Neural cell (in vitro differentiated cells): ENCODE measurements at regions not wholly inside any gene's neighbourhood (a gene's known extent, or its start where the extent isn't known, plus 50 kb on each side); places are given as distances from the start of the nearest gene placed in this dataset.

Experiments used
- POLR2AphosphoS5 ChIP-seq: IDR thresholded peaks from 2 replicates; pipeline ENCODE4 v1.6.1; 2012
- SMC3 ChIP-seq: fragments of 450-650 bp; conservative IDR thresholded peaks from 2 replicates; pipeline ENCODE4 v1.6.1; 2014; ENCODE audit warnings: antibody characterized with exemption, mild to moderate bottlenecking, moderate library complexity; ENCODE audit not compliant: poor library complexity
- TF ChIP-seq, protein P1 (sequence below): fragments of 450-650 bp; IDR thresholded peaks from 2 replicates; pipeline ENCODE4 v1.5.1; 2014; ENCODE audit warnings: antibody characterized with exemption, mild to moderate bottlenecking, moderate library complexity; ENCODE audit not compliant: poor library complexity, severe bottlenecking

DNA sequence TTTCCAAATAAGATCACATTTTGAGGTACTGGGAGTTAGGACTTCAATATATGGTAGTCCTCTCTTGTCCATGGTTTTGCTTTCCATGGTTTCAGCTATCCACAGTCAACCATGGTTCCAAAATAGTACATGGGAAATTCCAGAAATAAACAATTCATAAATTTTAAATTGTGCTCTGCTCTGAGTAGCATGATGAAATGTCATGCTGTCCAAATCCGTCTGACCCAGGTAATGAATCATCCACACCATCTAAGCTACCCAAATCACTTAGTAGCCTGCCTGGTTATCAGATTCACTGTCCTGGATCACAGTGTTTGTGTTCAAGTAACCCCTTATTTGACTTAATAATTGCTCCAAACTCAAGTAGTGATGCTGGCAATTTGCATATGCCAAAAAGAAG, 197.9 kb downstream of the TMTC3 start:
- TF ChIP-seq, protein P1, sequence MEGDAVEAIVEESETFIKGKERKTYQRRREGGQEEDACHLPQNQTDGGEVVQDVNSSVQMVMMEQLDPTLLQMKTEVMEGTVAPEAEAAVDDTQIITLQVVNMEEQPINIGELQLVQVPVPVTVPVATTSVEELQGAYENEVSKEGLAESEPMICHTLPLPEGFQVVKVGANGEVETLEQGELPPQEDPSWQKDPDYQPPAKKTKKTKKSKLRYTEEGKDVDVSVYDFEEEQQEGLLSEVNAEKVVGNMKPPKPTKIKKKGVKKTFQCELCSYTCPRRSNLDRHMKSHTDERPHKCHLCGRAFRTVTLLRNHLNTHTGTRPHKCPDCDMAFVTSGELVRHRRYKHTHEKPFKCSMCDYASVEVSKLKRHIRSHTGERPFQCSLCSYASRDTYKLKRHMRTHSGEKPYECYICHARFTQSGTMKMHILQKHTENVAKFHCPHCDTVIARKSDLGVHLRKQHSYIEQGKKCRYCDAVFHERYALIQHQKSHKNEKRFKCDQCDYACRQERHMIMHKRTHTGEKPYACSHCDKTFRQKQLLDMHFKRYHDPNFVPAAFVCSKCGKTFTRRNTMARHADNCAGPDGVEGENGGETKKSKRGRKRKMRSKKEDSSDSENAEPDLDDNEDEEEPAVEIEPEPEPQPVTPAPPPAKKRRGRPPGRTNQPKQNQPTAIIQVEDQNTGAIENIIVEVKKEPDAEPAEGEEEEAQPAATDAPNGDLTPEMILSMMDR: no peak
- TF ChIP-seq POLR2AphosphoS5: no peak
- no peak for TF ChIP-seq SMC3
